MM.1S (cell line): ENCODE measurements at regions not wholly inside any gene's neighbourhood (a gene's known extent, or its start where the extent isn't known, plus 50 kb on each side); places are given as distances from the start of the nearest gene placed in this dataset.
A peak's percentile ranks its signal among the peaks of the same experiment; 100 is the strongest.

Source experiments
- DNase-seq: peaks from one replicate; pipeline ENCODE4 v3.0.0-alpha.2; 2015
- H2AFZ ChIP-seq: fragments of 300-600 bp; sonication (generic); 2 replicates; pipeline ENCODE4 v1.6.0; 2016; ENCODE audit warnings: antibody characterized with exemption, low read length
- H3F3A ChIP-seq: fragments of 300-600 bp; sonication (generic); 2 replicates; pipeline ENCODE4 v1.6.1; 2016; ENCODE audit warnings: mild to moderate bottlenecking, antibody characterized with exemption, low read length, moderate library complexity, mixed read lengths; ENCODE audit not compliant: insufficient read depth
- H3K27ac ChIP-seq: fragments of 300-600 bp; sonication (generic); 2 replicates; pipeline ENCODE4 v1.5.1; 2016; ENCODE audit warnings: mild to moderate bottlenecking, low read length
- H3K27me3 ChIP-seq: fragments of 300-600 bp; sonication (generic); replicated peaks from 2 replicates; pipeline ENCODE4 v1.6.0; 2016; ENCODE audit warnings: low read length; ENCODE audit not compliant: insufficient read depth
- H3K36me3 ChIP-seq: fragments of 300-600 bp; sonication (generic); replicated peaks from 2 replicates; pipeline ENCODE4 v1.6.1; 2016; ENCODE audit warnings: mild to moderate bottlenecking, low read length, mixed read lengths; ENCODE audit not compliant: insufficient read depth
- H3K4me1 ChIP-seq: fragments of 300-600 bp; sonication (generic); 2 replicates; pipeline ENCODE4 v1.6.1; 2016; ENCODE audit warnings: low read length, mixed read lengths
- H3K4me2 ChIP-seq: fragments of 300-600 bp; sonication (generic); 2 replicates; pipeline ENCODE4 v1.6.0; 2016; ENCODE audit warnings: low read depth, low read length
- H3K4me3 ChIP-seq: fragments of 300-600 bp; sonication (generic); 2 replicates; pipeline ENCODE4 v1.5.1; 2016; ENCODE audit warnings: low read length, mixed read lengths
- H3K79me2 ChIP-seq: fragments of 300-600 bp; sonication (generic); 2 replicates; pipeline ENCODE4 v1.6.1; 2016; ENCODE audit warnings: mixed run types, low read length, mixed read lengths
- H3K9ac ChIP-seq: fragments of 300-600 bp; sonication (generic); 2 replicates; pipeline ENCODE4 v1.6.1; 2016; ENCODE audit warnings: low read length, mixed read lengths
- H3K9me2 ChIP-seq: fragments of 300-600 bp; sonication (generic); replicated peaks from 2 replicates; pipeline ENCODE4 v1.6.1; 2016; ENCODE audit warnings: mild to moderate bottlenecking, low read length, mixed read lengths; ENCODE audit not compliant: insufficient read depth
- H3K9me3 ChIP-seq: fragments of 300-600 bp; sonication (generic); replicated peaks from 2 replicates; pipeline ENCODE4 v1.6.1; 2016; ENCODE audit warnings: mild to moderate bottlenecking, low read length, mixed read lengths; ENCODE audit not compliant: insufficient read depth
- H4K20me1 ChIP-seq: fragments of 300-600 bp; sonication (generic); 2 replicates; pipeline ENCODE4 v1.6.1; 2016; ENCODE audit warnings: mild to moderate bottlenecking, low read length, moderate library complexity, mixed read lengths; ENCODE audit not compliant: insufficient read depth
- CTCF ChIP-seq: fragments of 300-600 bp; sonication (generic); IDR thresholded peaks from 2 replicates; pipeline ENCODE4 v1.5.1; 2016; ENCODE audit warnings: antibody characterized with exemption, low read length, mixed read lengths
- EZH2 ChIP-seq: fragments of 300-600 bp; sonication (generic); optimal IDR thresholded peaks from 2 replicates; pipeline ENCODE3; 2017; ENCODE audit warnings: low read depth, mild to moderate bottlenecking, antibody characterized with exemption, low read length, mixed read lengths
- EZH2phosphoT487 ChIP-seq: fragments of 300-600 bp; sonication (generic); IDR thresholded peaks from 2 replicates; pipeline ENCODE4 v1.6.1; 2018; ENCODE audit warnings: antibody characterized with exemption, low read length

- Histone ChIP-seq H3K27me3 (no peaks in the 10 kb centered on the region), H3K9me3 (no peaks in the 10 kb centered on the region), H3K27ac (no peak overlapping the region), H3K79me2 (no peaks in the 10 kb centered on the region), H3K4me1 (no peaks in the 10 kb centered on the region), H3K4me3 (no peak overlapping the region), H4K20me1 (no peaks in the 10 kb centered on the region), H3F3A (no peaks in the 10 kb centered on the region), H2AFZ (no peak overlapping the region), H3K36me3 (no peaks in the 10 kb centered on the region), H3K4me2 (no peak overlapping the region), H3K9me2 (no peaks in the 10 kb centered on the region), H3K9ac (no peak overlapping the region)
- TF ChIP-seq EZH2 (no peak), EZH2phosphoT487 (no peak), CTCF (no peak)
- no peak for DNase-seq
These were observed 563.8 kb upstream of the IGFBP3 start for GRCh38 chr7:46484906-46485305.

GRCh38 chr7:46480619-46481018 is 559.5 kb upstream of the IGFBP3 start:
- DNase-seq: no peak
- Histone ChIP-seq H3K9me3 (no peaks in the 10 kb centered on the region), H2AFZ (no peak overlapping the region), H4K20me1 (no peaks in the 10 kb centered on the region), H3K4me2 (no peak overlapping the region), H3K27ac (no peak overlapping the region), H3F3A (0 out of 2 replicates have a peak, but pooled peaks cover 4% of the 10 kb centered on the region), H3K27me3 (no peaks in the 10 kb centered on the region), H3K9ac (no peak overlapping the region), H3K9me2 (no peaks in the 10 kb centered on the region), H3K4me1 (peaks cover 9% of the 10 kb centered on the region), H3K79me2 (no peaks in the 10 kb centered on the region), H3K4me3 (no peak overlapping the region), H3K36me3 (no peaks in the 10 kb centered on the region)
- TF ChIP-seq EZH2: no peak
- no peak for TF ChIP-seq EZH2phosphoT487
- TF ChIP-seq CTCF: no peak

GRCh38 chr7:46479680-46480079 is 558.6 kb upstream of the IGFBP3 start:
- Histone ChIP-seq H2AFZ (no peak overlapping the region), H3F3A (0 out of 2 replicates have a peak, but pooled peaks cover 4% of the 10 kb centered on the region), H3K36me3 (no peaks in the 10 kb centered on the region), H3K4me3 (no peak overlapping the region), H3K9ac (no peak overlapping the region), H3K27ac (no peak overlapping the region), H3K4me2 (no peak overlapping the region), H3K4me1 (peaks cover 9% of the 10 kb centered on the region), H3K9me2 (no peaks in the 10 kb centered on the region), H3K9me3 (no peaks in the 10 kb centered on the region), H3K79me2 (no peaks in the 10 kb centered on the region), H4K20me1 (no peaks in the 10 kb centered on the region), H3K27me3 (no peaks in the 10 kb centered on the region)
- TF ChIP-seq CTCF: no peak
- no peak for DNase-seq

GRCh38 chr7:46478046-46478445 is 557.0 kb upstream of the IGFBP3 start:
- H3K9me3 ChIP-seq: no peaks in the 10 kb centered on the region
- H3K9me2 ChIP-seq: no peaks in the 10 kb centered on the region
- H3K4me3 ChIP-seq: no peak overlapping the region
- TF ChIP-seq EZH2phosphoT487 (no peak), CTCF (no peak), EZH2 (no peak)
- H3K4me2 ChIP-seq: no peak overlapping the region
- H3K4me1 ChIP-seq: peaks cover 17% of the 10 kb centered on the region
- peak; percentile 62 for DNase-seq
- no peak overlapping the region for H3K9ac ChIP-seq
- H2AFZ ChIP-seq: no peak overlapping the region
- no peaks in the 10 kb centered on the region for H3K27me3 ChIP-seq
- H3K36me3 ChIP-seq: no peaks in the 10 kb centered on the region
- no peaks in the 10 kb centered on the region for H4K20me1 ChIP-seq
- H3K79me2 ChIP-seq: no peaks in the 10 kb centered on the region
- 0 out of 2 replicates have a peak, but pooled peaks cover 4% of the 10 kb centered on the region for H3F3A ChIP-seq
- no peak overlapping the region for H3K27ac ChIP-seq
